ENCODE measurements at regions not wholly inside any gene's neighbourhood (a gene's known extent, or its start where the extent isn't known, plus 50 kb on each side); places are given as distances from the start of the nearest gene placed in this dataset.

DNA sequence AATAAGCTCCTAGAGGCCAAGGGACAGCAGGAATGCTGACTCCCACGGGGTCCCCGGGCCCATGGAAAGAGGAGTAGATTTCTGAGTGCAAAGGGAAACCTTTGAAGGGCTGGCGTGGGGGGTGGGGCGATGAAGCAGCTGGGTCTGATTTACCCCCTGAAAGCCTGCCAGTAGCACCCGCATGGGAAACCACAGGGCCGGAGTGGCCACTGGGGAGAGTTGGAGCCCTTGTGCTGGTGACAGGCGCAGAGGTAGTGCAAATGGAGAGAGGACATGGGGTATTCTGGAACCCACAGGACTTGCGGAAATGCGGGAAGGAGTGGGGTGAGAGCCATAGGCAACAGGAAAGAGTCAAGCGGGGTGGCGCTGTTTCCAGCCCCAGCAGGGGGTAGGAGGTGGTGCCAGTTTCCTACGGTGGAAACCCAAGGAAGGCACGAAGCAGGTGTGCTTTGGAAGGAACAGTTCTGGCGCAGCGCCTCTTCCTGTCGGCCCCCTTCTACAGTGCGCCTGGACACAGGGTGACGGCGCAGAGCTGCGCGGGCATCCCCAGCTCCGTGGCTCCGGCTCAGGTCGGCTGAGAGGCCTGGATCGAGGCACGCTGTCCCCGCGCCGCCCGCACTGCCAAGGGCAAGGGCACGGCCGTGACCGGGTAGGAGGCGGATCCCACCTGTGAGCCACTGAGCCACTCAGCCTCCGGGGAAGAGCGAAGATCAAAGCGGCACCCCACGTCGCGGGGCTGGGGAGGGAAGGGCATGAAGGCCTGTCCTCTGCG, 149.0 kb upstream of the GLI2 start:
- TF ChIP-seq, protein P1, sequence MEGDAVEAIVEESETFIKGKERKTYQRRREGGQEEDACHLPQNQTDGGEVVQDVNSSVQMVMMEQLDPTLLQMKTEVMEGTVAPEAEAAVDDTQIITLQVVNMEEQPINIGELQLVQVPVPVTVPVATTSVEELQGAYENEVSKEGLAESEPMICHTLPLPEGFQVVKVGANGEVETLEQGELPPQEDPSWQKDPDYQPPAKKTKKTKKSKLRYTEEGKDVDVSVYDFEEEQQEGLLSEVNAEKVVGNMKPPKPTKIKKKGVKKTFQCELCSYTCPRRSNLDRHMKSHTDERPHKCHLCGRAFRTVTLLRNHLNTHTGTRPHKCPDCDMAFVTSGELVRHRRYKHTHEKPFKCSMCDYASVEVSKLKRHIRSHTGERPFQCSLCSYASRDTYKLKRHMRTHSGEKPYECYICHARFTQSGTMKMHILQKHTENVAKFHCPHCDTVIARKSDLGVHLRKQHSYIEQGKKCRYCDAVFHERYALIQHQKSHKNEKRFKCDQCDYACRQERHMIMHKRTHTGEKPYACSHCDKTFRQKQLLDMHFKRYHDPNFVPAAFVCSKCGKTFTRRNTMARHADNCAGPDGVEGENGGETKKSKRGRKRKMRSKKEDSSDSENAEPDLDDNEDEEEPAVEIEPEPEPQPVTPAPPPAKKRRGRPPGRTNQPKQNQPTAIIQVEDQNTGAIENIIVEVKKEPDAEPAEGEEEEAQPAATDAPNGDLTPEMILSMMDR (conservative IDR thresholded peaks at IDR 0.05): peak; percentile 14; the same call in 1 of the 3 replicates
- peak overlapping the region; percentile 57 to 79 for H3K4me3 Mint-ChIP-seq
- peaks cover 16% of the 10 kb centered on the region; the same call in 1 of the 2 replicates for H3K27me3 ChIP-seq (ENCODE audit: insufficient read depth, low read length)
- H3K4me1 Mint-ChIP-seq: peaks cover 51 to 54% of the 10 kb centered on the region in 2 experiments
- no peak overlapping the region for H4K8ac ChIP-seq (replicated peaks; ENCODE audit: insufficient read length, low read depth, low read length)
- no peak overlapping the region for H2BK5ac ChIP-seq (ENCODE audit: insufficient read length, low read length)
- no peak overlapping the region for H2AK5ac ChIP-seq (ENCODE audit: insufficient read length, low read length)
- H3K27ac Mint-ChIP-seq: peak overlapping the region in 1 of 3 experiments; percentile 75; a peak in 2 of 7 replicates
- H3K27ac ChIP-seq (ENCODE audit: insufficient read length, low read depth, low read length): no peak overlapping the region
- DNase-seq: peak; percentile 47
- H3K27me3 Mint-ChIP-seq (ENCODE audit: low read depth): peaks cover 87% of the 10 kb centered on the region
- no peaks in the 10 kb centered on the region for H3K79me2 ChIP-seq (ENCODE audit: insufficient read depth, low read length)
- peak overlapping the region; percentile 37 for H3K4me2 ChIP-seq (ENCODE audit: insufficient read depth, insufficient read length, low read length)
- no peak overlapping the region for H2BK12ac ChIP-seq (ENCODE audit: insufficient read length, low read depth, low read length)
- no peak overlapping the region for H2AFZ ChIP-seq (ENCODE audit: low read length)
- H3K56ac ChIP-seq (ENCODE audit: insufficient read length, low read depth, low read length): no peak overlapping the region
- H3K4ac ChIP-seq (ENCODE audit: low read depth, low read length): no peak overlapping the region
- H3K18ac ChIP-seq (ENCODE audit: insufficient read length, low read depth, low read length): peak overlapping the region; percentile 45
- peaks cover 0 to 3% of the 10 kb centered on the region in 2 experiments; a peak in 3 of 5 replicates for H3K9me3 Mint-ChIP-seq
- no peaks in the 10 kb centered on the region for H3K36me3 Mint-ChIP-seq (ENCODE audit: insufficient read depth in 1 of 3, low read depth in 3 of 3)
- no peak overlapping the region for H4K91ac ChIP-seq (ENCODE audit: insufficient read length, low read depth, low read length)
- H3T11ph ChIP-seq (ENCODE audit: low read length): no peak overlapping the region
- H2BK120ac ChIP-seq (ENCODE audit: low read depth, low read length, poor library complexity, severe bottlenecking): no peak overlapping the region
- no peak overlapping the region for H3K23ac ChIP-seq (ENCODE audit: insufficient read length, low read depth, low read length)
- H3K4me1 ChIP-seq (ENCODE audit: insufficient read depth, low read length): peaks cover 5% of the 10 kb centered on the region; the same call in 1 of the 2 replicates
- H3K9ac ChIP-seq (ENCODE audit: extremely low read depth, insufficient read length, low read length): peak overlapping the region; percentile 16
- no peaks in the 10 kb centered on the region for H4K20me1 ChIP-seq (ENCODE audit: control insufficient read depth, insufficient read depth, insufficient read length)
- no peak overlapping the region for H2BK15ac ChIP-seq (ENCODE audit: low read depth, low read length)
- H2BK20ac ChIP-seq (ENCODE audit: low read depth, low read length, poor library complexity, severe bottlenecking): no peak overlapping the region
- no CpG with 5 or more reads among the region's 41 CpGs for WGBS (ENCODE audit: extremely low coverage, insufficient read length, low lambda C conversion rate)
- H3K14ac ChIP-seq (ENCODE audit: insufficient read depth, low read length): peak overlapping the region; percentile 51
- no peaks in the 10 kb centered on the region for H3K9me3 ChIP-seq (ENCODE audit: control insufficient read depth, low read depth, low read length)
- peaks cover 11% of the 10 kb centered on the region for H3K23me2 ChIP-seq (ENCODE audit: insufficient read length, low read depth, low read length, poor library complexity, severe bottlenecking)
- H3K79me1 ChIP-seq (ENCODE audit: insufficient read depth, low read depth, low read length, poor library complexity, severe bottlenecking): no peaks in the 10 kb centered on the region
- no peak overlapping the region for H4K5ac ChIP-seq (ENCODE audit: insufficient read length, low read depth, low read length)

Data from H9 (cell line).